GM12874 (cell line): ENCODE measurements at regions not wholly inside any gene's neighbourhood (a gene's known extent, or its start where the extent isn't known, plus 50 kb on each side); places are given as distances from the start of the nearest gene placed in this dataset.

Source experiments
- CTCF ChIP-seq: IDR thresholded peaks from 2 replicates; pipeline ENCODE4 v1.5.1; 2011; ENCODE audit warnings: low read depth, mild to moderate bottlenecking, control low read depth, low read length, moderate library complexity; ENCODE audit not compliant: insufficient read depth

- no peak for TF ChIP-seq CTCF
Observed at GRCh38 chr9:85225180-85225579, 516.6 kb downstream of the AGTPBP1 start.

DNA sequence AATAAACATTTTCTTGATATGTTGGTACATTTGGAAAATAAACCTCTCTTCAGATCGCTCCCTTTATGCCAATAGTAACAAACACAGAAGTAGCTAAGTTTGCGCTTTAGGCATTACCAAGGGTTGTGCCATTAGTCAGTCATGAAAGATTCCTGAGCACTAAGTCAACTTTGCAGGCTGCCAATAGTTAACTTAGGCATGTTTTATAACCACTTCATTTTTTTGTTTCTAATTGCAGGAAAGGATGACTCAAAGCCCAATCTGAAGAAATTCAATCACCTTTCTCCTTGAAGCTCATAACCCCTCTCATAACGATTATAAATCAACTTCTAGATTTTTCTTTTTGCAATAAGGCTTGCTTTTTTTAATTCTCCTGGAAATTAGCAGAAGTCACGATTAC lies 517.0 kb downstream of the AGTPBP1 start:
- no peak for TF ChIP-seq CTCF

- no peak for TF ChIP-seq CTCF
Observed at GRCh38 chr9:85224301-85224700, 517.5 kb downstream of the AGTPBP1 start.

- TF ChIP-seq CTCF = no peak
Observed at GRCh38 chr9:85223506-85224125, 518.1 kb downstream of the AGTPBP1 start.

- TF ChIP-seq CTCF = no peak
Observed at GRCh38 chr9:85216601-85217000, 525.2 kb downstream of the AGTPBP1 start.

DNA sequence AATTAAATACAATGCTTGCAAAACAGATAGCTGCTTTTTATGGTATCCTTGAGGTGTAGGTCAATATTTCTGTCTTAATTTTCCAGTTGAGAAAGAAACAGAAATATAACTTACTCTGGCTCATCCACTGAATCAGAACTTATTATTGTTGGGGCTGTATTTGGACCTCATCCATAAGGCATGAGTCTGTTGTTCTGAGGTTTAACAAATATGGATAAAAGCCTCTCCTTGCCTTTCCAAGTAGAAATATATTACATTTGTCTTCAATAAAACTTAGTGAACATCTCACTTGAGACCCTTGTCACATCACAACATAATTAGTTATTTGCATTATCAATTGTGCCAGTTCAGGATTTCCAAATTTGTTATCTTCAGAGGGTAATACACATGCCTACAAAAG lies 525.8 kb downstream of the AGTPBP1 start:
- no peak for TF ChIP-seq CTCF

- TF ChIP-seq CTCF = no peak
Observed at GRCh38 chr9:85215416-85215815, 526.3 kb downstream of the AGTPBP1 start.
